ENCODE measurements at regions not wholly inside any gene's neighbourhood (a gene's known extent, or its start where the extent isn't known, plus 50 kb on each side); places are given as distances from the start of the nearest gene placed in this dataset.

- TF ChIP-seq CTCF (IDR thresholded peaks at IDR 0.05) (no peak), POLR2A (IDR thresholded peaks at IDR 0.05) (no peak)
Measured at GRCh38 chr7:142405122-142405765, 147.4 kb upstream of the PRSS58 start.
